HG02884 (cell line): ENCODE measurements at regions not wholly inside any gene's neighbourhood (a gene's known extent, or its start where the extent isn't known, plus 50 kb on each side); places are given as distances from the start of the nearest gene placed in this dataset.
"Not testable (repeated sequence)": the region's sequence is repeated elsewhere in the genome, so short reads cannot be mapped to it uniquely, and the experiment has no call there.

Experiments used
- ATAC-seq: cut with Tn5 transposase; IDR thresholded peaks from one replicate; pipeline ENCODE4 v1.9.1; 2021; ENCODE audit warnings: mild to moderate bottlenecking, moderate library complexity; ENCODE audit not compliant: unreplicated experiment

DNA sequence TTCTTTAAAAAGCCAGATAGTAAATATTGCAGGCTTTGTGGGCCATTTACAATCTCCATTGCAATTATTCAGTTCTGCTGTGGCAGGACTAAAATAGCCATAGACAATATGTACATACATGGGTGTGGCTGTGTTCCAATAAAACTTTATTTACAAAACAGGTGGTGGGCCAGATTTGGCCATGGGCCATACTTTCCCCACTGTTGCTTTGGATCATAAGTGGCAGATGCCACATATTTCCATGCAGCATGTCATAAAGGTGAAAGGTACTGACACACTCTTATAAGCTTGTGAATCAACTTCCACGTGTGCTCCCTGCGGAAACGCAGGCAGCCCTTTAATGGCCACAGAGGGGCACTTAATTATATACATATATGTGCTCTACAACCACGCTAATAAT lies 244.4 kb upstream of the FOXN3 start:
- ATAC-seq = no peak

DNA sequence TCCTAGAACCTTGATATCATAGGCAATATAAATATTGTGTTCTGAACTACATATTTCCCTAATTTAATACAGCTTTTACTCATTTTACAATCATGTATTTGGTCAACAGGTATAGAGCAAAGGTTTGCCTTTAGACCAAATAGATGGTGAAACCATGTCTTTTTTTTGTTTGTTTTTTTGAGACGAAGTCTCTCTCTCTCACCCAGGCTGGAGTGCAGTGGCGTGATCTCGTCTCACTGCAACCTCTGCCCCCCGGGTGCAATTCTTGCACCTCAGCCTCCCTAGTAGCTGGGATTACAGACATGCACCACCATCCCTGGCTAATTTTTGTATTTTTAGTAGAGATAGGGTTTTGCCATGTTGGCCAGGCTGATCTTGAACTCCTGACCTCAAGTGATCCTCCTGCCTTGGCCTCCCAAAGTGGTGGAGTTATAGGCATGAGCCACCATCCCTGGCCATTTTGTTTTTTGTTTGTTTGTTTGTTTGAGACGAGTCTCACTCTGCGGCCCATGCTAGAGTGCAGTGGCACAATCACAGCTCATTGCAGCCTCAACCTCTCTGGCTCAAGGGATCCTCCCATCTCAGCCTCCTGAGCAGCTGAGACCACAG lies 243.7 kb upstream of the FOXN3 start:
- not testable (repeated sequence) for ATAC-seq

DNA sequence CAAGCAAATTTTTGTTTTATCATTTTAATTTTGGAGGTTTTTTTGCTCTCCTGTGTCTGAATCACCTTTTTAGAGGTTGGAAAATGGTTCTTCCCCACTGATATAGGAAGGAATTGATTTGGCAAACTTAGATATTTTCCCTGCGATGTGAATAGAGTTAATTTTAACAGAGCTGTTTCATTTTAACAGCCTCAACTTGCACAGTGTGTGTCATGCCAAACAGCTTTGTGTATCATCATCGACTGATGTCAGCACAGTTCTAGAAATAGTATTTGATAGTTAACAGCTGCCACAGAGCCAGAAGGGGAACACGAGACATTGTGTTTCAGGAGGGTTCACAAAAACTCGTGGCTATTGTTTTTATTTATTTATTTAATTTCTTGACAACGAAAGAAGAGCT lies 243.1 kb upstream of the FOXN3 start:
- no peak for ATAC-seq

DNA sequence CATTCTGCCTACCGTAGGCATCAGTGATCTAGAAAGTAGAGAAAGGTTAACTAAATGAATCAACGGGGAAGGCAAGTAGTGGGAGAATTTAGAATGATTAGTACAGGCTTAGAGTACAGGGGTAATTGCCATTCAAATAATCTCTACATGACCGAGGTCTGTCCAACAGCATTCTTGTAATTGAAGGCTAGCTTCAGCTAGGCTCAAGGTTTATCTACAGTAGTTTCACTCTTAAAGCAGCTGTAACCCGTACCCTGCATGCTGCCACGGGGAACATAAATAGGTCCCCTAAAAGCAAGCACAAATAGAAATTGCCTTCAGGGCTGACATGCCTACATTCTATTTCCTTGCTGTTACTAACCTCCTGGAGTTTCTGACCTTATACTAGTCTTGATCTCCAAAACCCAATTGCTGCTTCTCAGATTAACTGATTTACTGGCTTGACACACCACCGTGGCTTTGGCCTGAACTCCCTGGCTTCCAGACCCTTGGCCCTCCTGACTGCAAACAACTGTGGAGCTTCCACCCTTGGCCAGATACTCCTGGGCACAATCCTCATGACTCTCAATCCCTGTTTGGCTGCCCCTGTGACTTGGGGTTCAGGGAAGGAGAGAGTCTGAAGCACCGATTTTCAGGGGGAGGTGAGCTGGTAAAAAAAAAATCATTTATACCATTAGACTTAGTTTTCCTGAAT lies 242.1 kb upstream of the FOXN3 start:
- no peak for ATAC-seq

DNA sequence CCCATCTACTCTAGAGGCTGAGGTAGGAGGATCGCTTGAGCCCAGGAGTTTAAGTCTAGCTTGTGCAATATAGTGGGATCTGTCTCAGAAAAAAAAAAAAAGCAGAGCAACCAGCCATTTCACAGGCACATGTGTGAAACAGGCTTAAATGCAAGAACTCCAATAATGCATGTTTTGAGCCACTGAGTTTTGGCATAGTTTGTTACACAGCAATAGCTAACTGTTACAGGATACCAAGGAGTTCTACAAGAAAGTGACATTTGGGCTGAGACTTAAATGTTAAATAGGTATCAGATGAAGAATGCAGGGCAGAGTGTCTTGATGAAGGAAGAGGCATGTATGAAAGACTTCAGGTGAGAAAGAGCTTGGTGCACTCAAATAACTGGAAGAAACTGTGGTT lies 240.0 kb upstream of the FOXN3 start:
- ATAC-seq = no peak

DNA sequence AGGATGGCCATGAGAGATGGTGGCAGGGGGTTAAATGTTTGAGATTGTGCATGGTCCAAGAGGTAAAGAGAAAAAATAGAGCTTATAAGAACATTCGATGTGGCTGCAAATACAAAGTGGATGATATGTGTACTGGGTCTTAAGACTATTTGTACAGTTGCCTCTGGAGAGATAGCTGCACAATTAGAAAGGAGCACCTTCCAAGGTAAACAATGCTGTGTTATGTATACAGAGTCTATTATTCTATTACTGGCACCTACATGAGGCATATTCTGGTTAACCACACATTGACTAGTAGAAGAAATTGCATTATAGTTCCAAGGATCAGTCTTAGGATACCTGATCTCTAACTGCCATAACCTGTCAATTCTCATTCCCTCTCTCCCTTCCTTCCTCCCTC lies 238.0 kb upstream of the FOXN3 start:
- no peak for ATAC-seq

DNA sequence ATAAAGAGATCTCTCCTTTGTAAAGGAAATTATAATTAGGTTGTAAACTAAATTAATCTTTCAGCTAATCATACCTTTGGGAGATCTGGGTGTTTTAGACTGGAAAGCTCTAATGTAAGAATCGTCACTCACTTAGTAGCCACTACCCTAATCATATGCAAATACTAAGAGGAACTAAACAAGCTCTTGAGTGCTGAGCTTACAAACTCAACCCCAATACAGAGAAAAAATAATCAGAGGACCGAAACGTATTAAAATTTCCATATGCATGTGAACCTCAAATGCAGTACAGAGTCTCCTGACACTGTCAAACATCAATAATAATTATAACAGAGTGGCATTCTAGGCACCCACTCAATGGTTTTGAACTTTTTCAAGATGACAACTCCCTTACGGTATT lies 235.3 kb upstream of the FOXN3 start:
- ATAC-seq = no peak

DNA sequence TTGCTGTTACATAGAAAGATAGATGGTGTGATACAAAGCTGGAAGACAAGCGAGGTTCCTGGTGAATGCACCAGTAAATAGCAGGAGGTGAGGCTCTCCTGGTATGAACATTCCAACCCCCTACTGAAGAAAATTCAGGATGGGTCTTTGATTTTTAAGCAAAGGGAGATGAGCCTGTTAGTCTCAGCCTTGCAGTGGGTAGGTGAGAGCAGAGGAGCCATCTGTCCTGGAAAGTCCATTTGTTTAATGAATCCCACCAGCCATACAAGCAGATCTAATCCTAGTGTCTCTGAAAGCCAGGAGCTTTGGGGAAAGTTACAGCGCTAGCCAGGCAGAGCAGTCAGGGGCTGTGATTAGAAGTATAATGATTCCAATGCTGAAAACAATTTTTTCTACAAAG lies 234.8 kb upstream of the FOXN3 start:
- ATAC-seq = no peak

DNA sequence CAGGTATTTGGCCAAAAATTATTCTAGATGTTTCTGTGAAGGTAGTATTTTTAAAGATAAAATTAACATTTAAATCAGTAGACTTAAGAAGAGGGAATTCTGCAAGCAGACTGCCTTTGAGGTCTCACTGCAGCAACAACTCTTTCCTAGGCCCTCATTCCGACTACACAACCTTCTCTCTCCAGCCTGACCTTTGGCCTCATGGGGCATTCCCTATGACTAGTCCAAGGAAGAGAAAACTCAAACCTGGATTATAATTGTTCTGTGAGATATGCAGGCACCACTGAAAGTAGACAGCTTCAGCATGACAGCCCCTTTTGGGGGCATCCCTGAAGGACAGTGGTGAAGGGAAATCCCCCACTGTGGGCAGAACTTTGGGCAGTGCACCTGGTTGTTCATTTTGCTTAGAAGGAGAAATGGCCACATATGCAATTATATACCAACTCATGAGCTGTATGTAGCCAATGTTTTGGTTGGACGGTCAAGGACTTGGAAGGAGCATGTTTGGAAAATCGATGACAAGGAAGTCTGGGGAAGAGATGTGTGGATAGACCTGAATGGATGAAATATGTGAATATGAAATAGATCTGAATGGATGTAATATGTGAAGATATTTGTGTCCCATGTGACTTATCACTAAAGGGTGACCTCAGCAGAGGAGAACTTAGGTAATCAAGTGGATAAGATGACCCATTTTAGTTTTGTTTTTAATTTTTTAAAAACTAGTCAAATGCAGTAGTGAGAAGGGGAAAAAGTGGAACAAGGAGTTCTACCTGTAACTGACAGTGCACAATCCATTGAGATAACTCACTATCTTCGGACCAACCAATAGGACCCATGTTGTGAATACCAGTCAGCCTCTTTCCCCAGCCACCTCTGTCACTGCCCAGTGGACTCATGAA lies 233.3 kb upstream of the FOXN3 start:
- ATAC-seq = peak; percentile 58

DNA sequence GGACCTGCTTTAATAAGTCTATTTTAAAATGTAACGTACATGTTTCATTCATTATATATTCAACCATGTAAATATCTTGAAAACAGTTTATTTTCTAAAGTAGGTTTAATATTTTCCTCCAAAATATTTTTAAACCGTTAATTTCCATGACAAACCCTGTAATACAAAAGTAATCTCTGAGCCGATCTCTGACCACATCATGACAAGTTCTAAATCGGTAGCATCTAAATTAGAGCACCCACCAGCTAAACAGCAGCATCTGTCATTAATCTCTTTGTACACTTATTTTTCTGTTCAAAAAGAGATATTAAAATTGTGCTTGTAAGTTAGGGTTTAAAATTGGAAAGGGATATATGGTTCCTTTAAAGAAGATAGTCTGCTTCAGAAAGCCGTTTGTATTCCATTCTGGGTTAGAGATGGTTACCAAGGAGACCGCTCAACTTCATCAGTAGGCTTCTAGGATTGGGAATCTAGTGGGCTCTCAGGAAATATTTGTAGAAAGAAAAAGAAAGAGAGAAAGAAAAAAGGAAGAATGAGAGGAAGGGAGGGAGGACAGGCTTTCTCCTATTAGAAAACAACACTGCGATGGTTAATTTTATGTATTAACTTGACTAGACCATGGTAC lies 232.5 kb upstream of the FOXN3 start:
- no peak for ATAC-seq

DNA sequence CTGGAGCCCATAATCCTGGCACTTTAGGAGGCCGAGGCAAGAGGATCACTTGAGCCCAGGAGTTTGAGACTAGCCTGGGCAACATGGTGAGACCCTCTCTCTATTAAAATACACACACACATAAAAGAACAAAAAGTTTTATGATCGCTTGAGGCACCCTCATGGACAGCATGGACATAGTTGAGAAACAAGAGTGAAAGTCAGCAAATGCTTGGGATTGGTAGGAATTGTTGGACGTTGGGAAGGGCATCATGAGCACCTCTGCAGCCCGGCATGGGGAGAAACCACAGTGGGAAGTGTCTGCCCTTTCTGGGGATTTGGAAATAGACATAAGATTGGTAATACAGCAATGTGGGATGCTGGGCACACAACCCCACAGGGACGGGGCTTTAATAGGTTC lies 231.9 kb upstream of the FOXN3 start:
- no peak for ATAC-seq

DNA sequence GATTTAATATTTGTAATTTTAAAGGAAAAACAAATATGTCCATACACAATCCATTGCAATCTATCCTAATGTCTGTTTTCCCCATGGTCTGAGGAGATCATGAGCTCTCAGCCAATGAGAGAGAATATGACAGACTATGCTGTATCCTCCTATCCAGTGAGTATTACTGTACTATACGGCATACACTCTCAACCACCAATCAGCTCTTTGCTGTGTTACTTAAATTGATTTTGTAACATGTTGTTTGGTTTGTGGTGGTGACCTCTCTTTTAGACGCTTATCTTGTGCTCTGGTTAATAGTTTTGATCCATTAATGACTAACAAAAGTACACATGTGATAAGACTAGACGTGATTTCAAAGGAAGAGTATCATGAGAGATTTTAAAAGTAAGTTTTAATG lies 231.5 kb upstream of the FOXN3 start:
- ATAC-seq = no peak

DNA sequence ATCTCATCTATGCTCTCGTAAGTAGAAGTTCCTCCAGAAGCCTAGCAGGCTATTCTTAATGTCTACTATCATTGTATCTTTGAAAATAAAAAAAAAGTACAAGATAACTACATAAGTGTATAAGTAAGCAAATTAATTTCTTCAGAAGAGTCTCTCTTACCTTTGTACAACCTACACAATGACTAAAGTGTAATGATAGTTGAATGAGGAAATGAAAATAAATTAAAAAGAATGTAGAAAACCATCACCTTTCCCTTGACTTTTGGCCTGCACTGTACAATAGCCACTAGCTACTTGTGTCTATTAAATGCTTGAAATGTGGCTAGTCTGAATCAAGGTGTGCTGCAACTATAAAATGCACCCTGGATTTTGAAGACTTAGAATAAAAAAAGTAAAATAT lies 229.9 kb upstream of the FOXN3 start:
- ATAC-seq = no peak

DNA sequence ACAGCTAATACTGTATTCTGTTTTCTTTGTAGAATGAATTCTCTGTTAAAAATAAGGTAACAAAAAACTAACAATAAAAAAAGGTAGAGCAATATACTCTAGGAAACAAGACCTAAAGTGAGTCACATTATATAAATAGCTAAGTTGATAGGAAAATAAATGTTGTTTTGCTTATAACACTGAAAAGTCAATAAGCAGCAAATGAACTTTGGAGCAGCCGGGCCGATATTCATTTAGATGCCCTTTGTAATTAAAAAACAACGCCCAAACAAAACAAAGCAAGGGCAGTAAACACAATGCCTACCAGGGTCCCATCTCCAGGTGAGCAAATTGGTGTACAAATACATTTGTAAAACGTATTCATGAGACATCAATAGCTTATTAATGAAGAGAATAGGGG lies 227.6 kb upstream of the FOXN3 start:
- no peak for ATAC-seq

DNA sequence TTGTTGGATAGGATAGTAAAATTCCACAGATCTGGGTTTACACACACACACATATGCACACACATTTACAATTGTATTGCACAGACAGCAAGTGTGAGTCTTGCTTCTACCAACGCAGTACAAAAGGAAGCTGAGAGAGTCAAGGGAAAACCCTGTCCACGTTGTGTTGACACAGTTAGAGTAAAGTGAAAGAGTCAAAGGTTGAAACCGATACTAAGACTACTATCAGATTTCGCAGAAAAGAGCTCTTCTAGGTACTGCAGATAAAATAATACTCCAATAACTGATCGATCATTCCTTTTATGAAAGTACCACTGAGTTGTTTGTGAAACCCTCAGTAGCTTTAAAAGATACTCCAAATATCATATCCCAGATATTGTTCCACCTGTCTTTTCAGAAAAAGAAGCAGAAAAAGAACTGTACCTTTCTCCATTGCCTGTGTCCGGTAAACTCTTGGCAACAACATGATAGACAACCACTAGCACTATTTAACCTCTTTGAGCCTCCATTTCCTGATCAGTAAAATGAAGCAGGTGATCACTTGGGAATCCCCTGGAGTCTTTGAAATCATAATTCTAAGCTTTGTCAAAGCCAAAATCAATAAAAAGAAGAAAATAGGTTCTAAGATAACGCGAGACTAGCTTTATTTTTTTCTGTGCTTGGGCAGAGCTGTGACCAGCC lies 224.6 kb upstream of the FOXN3 start:
- ATAC-seq = peak; percentile 98

DNA sequence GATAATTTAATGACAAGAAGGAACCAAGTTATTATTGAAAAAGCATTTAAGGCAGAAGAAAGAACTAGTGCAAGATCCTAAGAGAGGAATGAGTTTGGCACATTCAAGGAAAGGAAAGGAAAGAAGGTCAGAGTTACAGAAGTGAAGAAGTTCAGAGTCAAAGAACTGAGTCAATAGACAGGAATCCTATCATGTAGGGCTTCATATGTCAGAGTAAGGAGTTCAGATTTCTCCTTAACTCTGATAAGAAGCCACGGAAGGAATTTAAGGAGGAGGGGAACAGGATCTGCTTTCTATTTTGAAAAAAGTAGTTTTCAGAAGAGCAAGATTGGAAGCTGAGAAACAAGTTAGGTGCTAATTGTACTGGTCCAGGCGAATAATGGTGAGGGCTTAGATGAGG lies 223.1 kb upstream of the FOXN3 start:
- no peak for ATAC-seq

DNA sequence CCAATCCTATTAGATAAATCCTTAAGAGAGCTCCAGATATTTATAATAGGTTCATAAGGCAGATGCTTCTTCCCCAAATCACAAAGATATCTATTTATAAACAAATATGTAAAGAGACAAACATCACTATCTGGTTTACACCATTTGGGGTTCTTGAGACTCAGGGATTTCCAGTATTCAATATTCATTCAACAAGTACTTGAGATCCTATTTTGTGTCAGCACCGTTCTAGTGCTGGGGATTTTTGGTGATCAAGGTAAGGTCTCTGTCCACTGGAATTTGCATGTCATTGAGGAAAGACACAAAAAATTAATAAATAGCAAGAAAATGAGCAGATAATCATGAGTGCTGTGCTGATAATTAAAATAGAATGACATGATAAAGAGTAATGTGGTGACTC lies 222.7 kb upstream of the FOXN3 start:
- ATAC-seq = no peak

DNA sequence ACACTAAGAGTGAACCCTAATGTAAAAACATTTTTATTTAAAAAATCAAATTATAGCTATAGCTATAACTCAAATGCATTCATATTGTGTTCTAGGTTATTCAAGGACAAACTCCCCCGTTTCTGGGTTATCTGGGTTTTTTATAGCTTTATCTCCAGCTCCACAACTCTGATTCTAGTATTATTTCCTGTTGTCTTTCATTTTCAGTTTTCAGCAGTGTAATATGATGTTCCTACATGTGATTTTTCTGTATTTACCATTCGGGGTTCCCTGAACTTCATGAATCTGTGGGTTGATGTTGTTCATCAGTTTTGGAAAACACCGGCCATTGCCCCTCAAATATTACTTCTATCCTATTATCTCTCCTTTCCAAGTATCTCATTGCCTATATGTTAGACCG lies 221.9 kb upstream of the FOXN3 start:
- no peak for ATAC-seq

DNA sequence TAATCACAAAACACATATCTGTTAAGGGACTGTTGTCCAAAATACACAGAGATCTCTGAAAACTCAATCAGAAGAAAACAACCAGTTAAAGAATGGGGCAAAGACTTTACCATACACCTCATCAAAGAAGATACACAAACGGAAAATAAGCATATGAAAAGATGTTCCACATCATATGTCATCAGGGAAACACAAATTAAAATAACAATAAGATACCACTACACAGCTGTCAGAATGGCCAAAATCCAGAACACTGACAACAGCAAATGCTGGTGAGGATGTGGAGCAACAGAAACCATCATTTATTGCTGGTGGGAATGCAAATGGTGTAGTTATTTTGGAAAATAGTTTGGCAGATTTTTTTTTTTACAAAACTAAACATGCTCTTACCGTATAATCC lies 220.5 kb upstream of the FOXN3 start:
- no peak for ATAC-seq

DNA sequence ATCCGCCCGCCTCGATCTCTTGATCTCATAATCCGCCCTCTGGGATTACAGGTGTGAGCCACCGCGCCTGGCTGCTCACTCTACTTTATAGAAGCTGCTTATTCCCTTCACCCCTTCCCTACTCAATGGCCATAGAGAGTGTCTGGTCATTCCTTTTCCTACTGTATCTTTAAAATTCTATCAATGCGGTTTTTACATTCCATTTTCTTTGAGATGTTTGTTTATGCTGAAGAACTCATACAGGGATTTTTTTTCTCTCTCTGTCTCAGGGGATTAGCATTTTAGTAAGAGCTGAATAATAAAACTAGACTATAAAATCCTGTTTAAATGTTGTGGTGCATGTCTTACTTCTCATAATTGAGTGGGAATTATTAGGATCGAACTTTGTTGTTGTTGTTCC lies 218.6 kb upstream of the FOXN3 start:
- no peak for ATAC-seq

DNA sequence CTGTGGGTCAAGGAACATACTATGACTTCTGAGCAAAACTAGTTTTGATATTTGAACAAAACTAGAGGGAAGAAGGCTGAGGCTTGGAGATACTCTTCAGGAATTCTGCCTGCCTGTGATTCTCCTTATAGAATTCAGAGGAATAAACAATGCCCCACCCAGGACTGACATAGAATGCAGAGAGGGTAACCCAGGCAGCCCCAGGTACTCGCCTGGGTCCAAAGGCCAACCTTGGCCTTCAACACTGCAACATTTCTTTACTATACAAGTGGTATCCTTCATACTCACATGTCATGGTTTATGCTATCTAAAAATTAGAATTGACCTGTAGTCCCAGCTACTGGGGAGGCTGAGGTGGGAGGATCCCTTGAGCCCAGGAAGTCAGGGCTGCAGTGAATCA lies 217.0 kb upstream of the FOXN3 start:
- no peak for ATAC-seq
